A549 (cell line): ENCODE measurements at regions not wholly inside any gene's neighbourhood (a gene's known extent, or its start where the extent isn't known, plus 50 kb on each side); places are given as distances from the start of the nearest gene placed in this dataset.

Experiments
- CTCF ChIP-seq: fragments of >200 bp; sonication (Bioruptor Twin); formaldehyde crosslinking; IDR thresholded peaks from 3 replicates; pipeline ENCODE4 v1.5.1; 2016
- MAFK ChIP-seq: fragments of 450-650 bp; IDR thresholded peaks from 2 replicates; pipeline ENCODE4 v1.6.1; 2014; ENCODE audit not compliant: partially characterized antibody
- NPAS2 ChIP-seq: fragments of 250-450 bp; sonication (Bioruptor Pico); IDR thresholded peaks from 2 replicates; pipeline ENCODE4 v1.8.0; 2022; ENCODE audit warnings: mild to moderate bottlenecking, moderate library complexity, borderline replicate concordance
- POLR2A ChIP-seq: IDR thresholded peaks from 2 replicates; pipeline ENCODE4 v1.6.1; 2012; ENCODE audit warnings: mild to moderate bottlenecking, low read length

- no peak for TF ChIP-seq CTCF
- TF ChIP-seq NPAS2 (CRISPR knock-in tag) = no peak
- no peak for TF ChIP-seq POLR2A
- TF ChIP-seq MAFK = no peak
Measured at GRCh38 chr12:71008616-71009015, 88.1 kb upstream of the PTPRR start.
